Activated CD8-positive, alpha-beta T cell treated with anti-CD3 and anti-CD28 coated beads for 36 hours (primary cell): ENCODE measurements at regions not wholly inside any gene's neighbourhood (a gene's known extent, or its start where the extent isn't known, plus 50 kb on each side); places are given as distances from the start of the nearest gene placed in this dataset.

Source experiments
- ATAC-seq: fragments of 200-7000 bp; cut with Tn5 transposase; one replicate; pipeline ENCODE4 v1.10.0; 2021; ENCODE audit warnings: mild to moderate bottlenecking, moderate library complexity
- CTCF ChIA-PET: fragments of 350-600 bp; sonication (Branson Sonifier 250); formaldehyde crosslinking; loops from one replicate; lab custom pipeline; 2021; ENCODE audit warnings: antibody characterized with exemption; lab: Charles Lee
- POLR2A ChIA-PET: fragments of 350-600 bp; sonication (Branson Sonifier 250); formaldehyde crosslinking; loops from one replicate; lab custom pipeline; 2021; ENCODE audit warnings: antibody characterized with exemption; lab: Charles Lee
- DNase-seq: peaks from one replicate; pipeline ENCODE4 v3.0.0-alpha.2; 2020
- H3K27ac Mint-ChIP-seq: one replicate; pipeline ENCODE4 v1.8.0; 2021; ENCODE audit warnings: mild to moderate bottlenecking, mixed read lengths
- H3K27me3 Mint-ChIP-seq: one replicate; pipeline ENCODE4 v1.8.0; 2021; ENCODE audit warnings: mixed read lengths
- H3K36me3 Mint-ChIP-seq: one replicate; pipeline ENCODE4 v1.8.0; 2021; ENCODE audit warnings: low read depth, mixed read lengths
- H3K4me1 Mint-ChIP-seq: one replicate; pipeline ENCODE4 v1.8.0; 2021; ENCODE audit warnings: low read depth, mixed read lengths
- H3K4me3 Mint-ChIP-seq: one replicate; pipeline ENCODE4 v1.8.0; 2021; ENCODE audit warnings: mild to moderate bottlenecking, moderate library complexity, mixed read lengths
- H3K9me3 Mint-ChIP-seq: one replicate; pipeline ENCODE4 v1.8.0; 2021; ENCODE audit warnings: mixed read lengths
- CTCF ChIP-seq: fragments of 200-600 bp; IDR thresholded peaks from one replicate; pipeline ENCODE4 v1.8.0; 2022; ENCODE audit warnings: antibody characterized with exemption, mild to moderate bottlenecking
- intact Hi-C: fragments of 100-400 bp; cut with micrococcal nuclease; formaldehyde crosslinking; loops from one replicate; pipeline ENCODE4 v1.10.0; 2022

GRCh38 chr1:221190249-221190648 lies 311.0 kb downstream of the HLX start:
- H3K36me3 Mint-ChIP-seq: no peaks in the 10 kb centered on the region
- no peaks in the 10 kb centered on the region for H3K27me3 Mint-ChIP-seq
- H3K9me3 Mint-ChIP-seq: no peaks in the 10 kb centered on the region
- no peak for TF ChIP-seq CTCF
- intact Hi-C loops: no loop called here
- no peak overlapping the region for H3K4me3 Mint-ChIP-seq
- POLR2A ChIA-PET: no interaction called here
- H3K27ac Mint-ChIP-seq: no peak overlapping the region
- ATAC-seq (no peak), DNase-seq (no peak)
- CTCF ChIA-PET: no interaction called here
- H3K4me1 Mint-ChIP-seq: no peaks in the 10 kb centered on the region

GRCh38 chr1:221192055-221192454 lies 312.8 kb downstream of the HLX start:
- TF ChIP-seq CTCF: no peak
- CTCF ChIA-PET: interaction anchor here (1.0 kb wide), 1 partner anchor 11 kb away, joined by 4 read pairs; no protein-coding TSS in a partner anchor

GRCh38 chr1:221200464-221200863 lies 321.2 kb downstream of the HLX start:
- peak; percentile 61 for ATAC-seq
- no peak overlapping the region for H3K27ac Mint-ChIP-seq
- CTCF ChIA-PET: no interaction called here

More at GRCh38 chr1:221192055-221192454, 312.8 kb downstream of the HLX start:
- POLR2A ChIA-PET: no interaction called here
- H3K36me3 Mint-ChIP-seq: no peaks in the 10 kb centered on the region
- H3K4me3 Mint-ChIP-seq: no peak overlapping the region
- DNase-seq (no peak), ATAC-seq (no peak)
- no peaks in the 10 kb centered on the region for H3K27me3 Mint-ChIP-seq
- H3K9me3 Mint-ChIP-seq: no peaks in the 10 kb centered on the region
- H3K4me1 Mint-ChIP-seq: no peaks in the 10 kb centered on the region
- no peak overlapping the region for H3K27ac Mint-ChIP-seq
- intact Hi-C loops: no loop called here

DNA sequence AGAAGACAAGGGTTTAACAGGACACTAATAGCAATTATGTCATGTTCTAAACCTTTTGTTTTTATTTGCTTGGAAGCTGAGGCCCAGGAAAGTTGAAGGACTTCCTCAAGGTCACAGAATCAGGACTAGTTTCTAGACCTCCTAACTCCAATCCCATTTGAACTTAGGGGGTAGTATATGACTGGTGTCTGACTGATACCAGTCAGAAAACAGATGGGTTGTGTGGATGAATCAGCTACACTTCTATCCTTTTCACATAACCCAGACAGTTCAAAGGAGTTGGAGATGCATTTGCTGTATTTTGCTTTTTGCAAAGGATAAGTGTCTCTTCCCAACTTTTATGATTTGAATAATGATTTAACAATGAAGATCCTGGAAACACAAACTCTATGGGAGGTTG lies 322.5 kb downstream of the HLX start:
- DNase-seq (no peak), ATAC-seq (no peak)
- H3K27ac Mint-ChIP-seq: no peak overlapping the region
- peaks cover 1% of the 10 kb centered on the region for H3K9me3 Mint-ChIP-seq
- H3K36me3 Mint-ChIP-seq: no peaks in the 10 kb centered on the region
- H3K4me1 Mint-ChIP-seq: no peaks in the 10 kb centered on the region
- H3K4me3 Mint-ChIP-seq: no peak overlapping the region
- no peak for TF ChIP-seq CTCF
- ChIA-PET POLR2A (no interaction called here), CTCF (interaction anchor here (1.2 to 2.9 kb wide), 6 partner anchors 15 to 391 kb away, joined by 3 to 21 read pairs (median 6); no protein-coding TSS in a partner anchor)
- intact Hi-C loops: loop anchor here (2.0 to 5.0 kb wide), 2 partner anchors 327 to 389 kb away; no protein-coding TSS in a partner anchor
- H3K27me3 Mint-ChIP-seq: no peaks in the 10 kb centered on the region

More at GRCh38 chr1:221200464-221200863, 321.2 kb downstream of the HLX start:
- TF ChIP-seq CTCF: no peak
- no peak overlapping the region for H3K4me3 Mint-ChIP-seq
- no peaks in the 10 kb centered on the region for H3K27me3 Mint-ChIP-seq
- intact Hi-C loops: loop anchor here (5.0 kb wide), 1 partner anchor 388 kb away; no protein-coding TSS in a partner anchor
- H3K9me3 Mint-ChIP-seq: peaks cover 1% of the 10 kb centered on the region
- no peak for DNase-seq
- POLR2A ChIA-PET: no interaction called here
- H3K36me3 Mint-ChIP-seq: no peaks in the 10 kb centered on the region
- H3K4me1 Mint-ChIP-seq: no peaks in the 10 kb centered on the region

GRCh38 chr1:221203224-221204054 lies 324.2 kb downstream of the HLX start:
- Mint-ChIP-seq H3K4me1 (no peaks in the 10 kb centered on the region), H3K27me3 (no peaks in the 10 kb centered on the region), H3K9me3 (peaks cover 1% of the 10 kb centered on the region), H3K4me3 (no peak overlapping the region), H3K27ac (no peak overlapping the region), H3K36me3 (no peaks in the 10 kb centered on the region)
- peak; percentile 75 for TF ChIP-seq CTCF
- peak; percentile 78 for DNase-seq
- no peak for ATAC-seq
- POLR2A ChIA-PET: no interaction called here
- intact Hi-C loops: loop anchor here (2.0 to 5.0 kb wide), 2 partner anchors 329 to 391 kb away; no protein-coding TSS in a partner anchor
- CTCF ChIA-PET: interaction anchor here (0.7 to 2.9 kb wide), 33 partner anchors 10 to 414 kb away, joined by 3 to 21 read pairs (median 3); no protein-coding TSS in a partner anchor
